T1000 (cell line): ENCODE measurements at regions not wholly inside any gene's neighbourhood (a gene's known extent, or its start where the extent isn't known, plus 50 kb on each side); places are given as distances from the start of the nearest gene placed in this dataset.

Experiments used
- DNase-seq: peaks from one replicate; lab custom pipeline; 2025; ENCODE audit warnings: mixed read lengths; lab: John Stamatoyannopoulos, UW

GRCh38 chr2:212945526-212945925 lies 205.9 kb downstream of the IKZF2 start:
- no peak for DNase-seq

DNA sequence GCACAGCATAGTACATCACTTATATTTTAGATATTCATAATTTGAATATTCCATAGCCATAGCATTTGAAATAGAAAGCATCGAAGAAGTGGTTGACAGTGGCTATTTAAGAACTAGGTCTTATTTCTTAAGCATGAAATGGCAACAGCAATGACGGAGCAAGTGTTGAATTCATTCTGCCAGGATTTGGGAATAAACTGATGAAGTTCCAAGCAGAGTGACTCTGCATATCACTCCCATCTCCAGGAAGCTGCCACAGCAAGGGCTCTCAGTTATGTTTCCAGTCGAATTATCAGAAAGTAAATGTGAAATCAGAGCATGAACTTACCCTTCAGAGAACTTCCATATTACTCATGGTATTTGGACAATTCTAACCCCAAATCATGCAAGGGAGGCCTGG lies 208.1 kb downstream of the IKZF2 start:
- DNase-seq: no peak

- no peak for DNase-seq
These were observed 210.1 kb downstream of the IKZF2 start for GRCh38 chr2:212941361-212941760.

GRCh38 chr2:212940816-212941215 lies 210.6 kb downstream of the IKZF2 start:
- DNase-seq: no peak

DNA sequence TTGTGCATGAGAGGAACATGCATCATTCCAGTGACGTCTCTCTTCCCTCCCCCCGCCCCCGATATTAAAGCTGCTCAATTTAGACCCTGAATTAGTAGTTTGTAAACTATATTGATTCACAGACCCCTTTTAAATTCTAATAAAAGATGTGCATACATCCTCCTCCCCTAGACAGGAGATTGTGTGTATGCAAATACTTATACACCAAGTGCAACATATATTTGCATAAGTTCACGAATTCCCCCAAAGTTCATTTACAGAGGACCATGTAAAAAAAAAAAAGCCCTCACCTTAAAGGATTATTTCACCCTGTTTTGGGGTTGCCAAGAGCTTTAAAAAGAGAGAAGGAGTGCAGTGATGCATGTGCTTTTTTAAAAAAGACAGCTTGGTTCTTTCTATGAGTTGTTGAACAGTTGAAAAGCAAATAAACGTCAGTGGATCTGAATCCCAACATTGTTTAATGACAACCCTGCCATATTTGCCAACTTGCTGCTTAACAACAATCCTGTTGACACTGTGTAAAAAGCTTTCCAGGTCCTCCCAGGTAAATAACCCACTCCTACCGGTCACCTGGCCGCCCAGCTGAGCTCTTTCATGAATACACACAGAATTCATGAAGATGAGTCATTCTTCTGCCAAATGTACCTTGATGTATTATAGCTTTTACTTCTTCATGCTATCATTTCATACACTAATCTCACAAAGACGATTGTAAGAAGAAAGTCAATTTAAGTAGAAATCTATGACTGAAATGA lies 211.5 kb downstream of the IKZF2 start:
- no peak for DNase-seq

DNA sequence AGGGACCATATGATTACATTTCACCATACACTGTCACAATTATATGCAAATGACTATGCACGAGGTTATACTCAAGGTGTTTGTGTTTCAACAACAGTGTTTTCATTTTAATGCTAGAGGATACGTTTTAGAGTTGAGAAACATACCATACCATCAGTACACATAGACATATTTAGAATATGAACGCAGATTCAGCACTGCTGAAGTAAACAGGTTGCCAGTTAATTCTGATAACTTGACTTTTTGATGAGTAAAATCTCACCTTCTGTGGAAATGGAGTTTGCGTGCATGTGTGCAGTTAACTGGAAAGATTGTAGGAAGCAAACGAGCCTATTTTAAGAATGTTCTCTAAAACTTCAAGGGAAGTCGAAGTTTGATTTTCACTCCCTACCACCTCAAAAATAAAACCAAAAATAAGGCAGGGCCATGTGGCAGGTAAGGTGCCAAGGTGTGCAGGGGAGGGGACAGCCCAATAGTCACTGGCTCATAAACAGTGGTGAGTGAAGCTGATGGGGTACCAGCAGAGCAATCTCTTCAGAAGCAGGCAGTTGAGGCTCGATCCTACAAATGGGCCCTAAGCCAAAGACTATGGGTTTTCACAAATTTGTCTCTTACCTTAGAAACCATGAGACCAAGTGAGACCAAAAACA lies 213.1 kb downstream of the IKZF2 start:
- DNase-seq: no peak

DNA sequence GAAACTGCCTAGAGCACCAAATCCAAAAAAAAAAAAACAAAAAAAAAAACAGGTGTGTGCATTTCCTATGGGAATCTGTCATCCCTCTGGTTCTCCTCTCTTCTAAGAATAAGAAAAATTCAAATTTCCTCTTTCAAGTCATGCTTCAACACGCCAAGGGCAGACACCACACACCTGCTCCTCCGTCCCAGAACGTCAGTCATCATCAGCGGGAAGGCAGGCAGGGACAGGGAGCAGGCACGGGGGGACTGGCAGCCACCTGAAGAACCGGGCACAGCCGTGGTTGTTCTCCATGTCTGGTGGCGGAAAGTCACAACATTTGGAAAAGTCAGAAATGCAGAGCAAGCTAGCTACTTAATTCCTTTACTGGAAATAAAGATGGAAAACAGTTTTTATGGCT lies 214.8 kb downstream of the IKZF2 start:
- no peak for DNase-seq

GRCh38 chr2:212935752-212936151 lies 215.7 kb downstream of the IKZF2 start:
- DNase-seq: no peak

- no peak for DNase-seq
These were observed 220.1 kb downstream of the IKZF2 start for GRCh38 chr2:212931271-212931670.

DNA sequence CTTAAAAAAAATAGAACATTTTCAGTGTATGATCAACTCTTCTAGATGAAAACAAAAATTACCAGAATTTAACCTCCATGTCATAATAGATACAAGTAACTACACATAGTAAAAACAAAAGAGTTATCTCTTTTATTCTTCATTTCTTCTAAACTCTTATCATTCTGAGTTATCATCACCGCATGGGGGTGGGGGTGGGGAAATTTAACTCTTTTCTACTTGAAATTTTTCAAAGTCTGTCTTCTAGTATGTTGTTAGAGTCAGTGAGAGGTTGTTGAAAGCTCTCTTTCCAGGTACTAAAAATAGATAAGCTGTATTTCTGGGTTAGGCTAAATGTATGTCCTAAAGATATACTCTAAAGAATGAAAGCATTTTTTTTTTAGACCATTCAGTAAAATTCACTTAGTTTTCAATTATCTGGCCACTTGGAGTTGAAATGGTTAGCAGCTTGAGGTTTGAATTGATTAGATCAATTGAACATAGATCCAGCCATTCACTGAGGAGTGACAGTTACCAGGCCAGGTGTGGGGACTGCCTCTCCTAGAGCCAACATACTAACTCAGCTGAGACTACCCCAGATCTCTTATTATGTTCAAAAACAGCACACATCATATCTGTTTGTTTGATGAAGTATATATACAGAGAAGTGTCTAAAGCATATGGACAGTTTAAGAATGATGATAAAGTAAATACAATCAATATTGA lies 220.7 kb downstream of the IKZF2 start:
- DNase-seq: no peak

- no peak for DNase-seq
These were observed 221.4 kb downstream of the IKZF2 start for GRCh38 chr2:212929971-212930370.

DNA sequence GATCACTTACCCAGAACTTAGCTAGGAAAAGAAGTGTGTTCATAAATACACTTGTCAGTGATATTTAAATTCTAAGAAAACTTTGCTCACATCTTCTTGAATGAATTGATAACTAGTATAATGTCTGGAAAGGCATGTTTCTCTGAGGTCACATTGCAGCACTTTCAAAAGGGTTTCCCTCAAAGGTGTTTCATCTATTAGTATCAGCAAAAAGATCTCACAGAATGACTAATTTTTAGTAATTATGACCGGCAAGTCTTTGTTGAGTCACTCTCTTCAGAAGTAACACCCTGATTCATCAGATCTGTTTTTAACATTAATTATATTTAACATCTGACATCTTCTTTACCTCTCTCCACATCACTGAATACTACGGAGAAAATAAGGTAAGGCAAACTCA lies 222.3 kb downstream of the IKZF2 start:
- no peak for DNase-seq

DNA sequence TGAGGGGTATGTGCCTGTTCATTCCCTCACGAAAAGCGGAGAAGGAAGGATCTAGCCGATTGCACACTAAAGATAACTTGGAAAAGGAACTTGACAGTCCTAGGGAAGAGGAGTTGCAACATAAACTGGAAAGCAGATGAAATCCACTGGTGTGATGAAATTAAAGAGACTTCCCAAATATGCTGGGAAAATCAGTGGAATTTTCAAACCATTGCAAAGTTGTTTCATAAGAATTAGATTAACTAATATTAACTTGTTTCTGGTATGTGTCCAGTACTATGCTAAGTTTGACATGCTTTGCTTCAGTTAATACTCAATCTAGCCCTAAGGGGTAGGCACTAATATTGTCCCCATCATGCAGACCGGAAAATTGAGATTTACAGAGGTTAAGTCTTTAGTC lies 222.7 kb downstream of the IKZF2 start:
- DNase-seq: no peak

DNA sequence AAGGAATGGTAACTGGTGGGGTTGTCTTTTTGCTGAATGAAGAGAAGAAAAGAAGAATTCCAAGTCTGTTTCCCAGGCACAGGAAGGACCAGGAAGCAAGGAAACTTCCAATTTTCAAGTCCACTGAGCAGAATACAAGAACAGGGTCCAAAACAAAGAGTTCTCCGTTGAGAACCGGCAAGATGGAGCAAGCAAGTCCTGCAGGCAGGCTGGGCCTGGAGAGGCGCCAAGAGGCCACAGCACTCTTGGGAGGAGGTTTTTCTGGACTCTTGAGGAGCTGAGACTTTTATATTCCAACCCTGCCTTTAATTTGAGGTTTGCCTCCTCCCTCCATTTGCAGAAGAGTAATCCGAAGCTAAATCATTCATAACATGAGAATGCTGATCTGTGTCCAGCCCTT lies 224.5 kb downstream of the IKZF2 start:
- DNase-seq: no peak

DNA sequence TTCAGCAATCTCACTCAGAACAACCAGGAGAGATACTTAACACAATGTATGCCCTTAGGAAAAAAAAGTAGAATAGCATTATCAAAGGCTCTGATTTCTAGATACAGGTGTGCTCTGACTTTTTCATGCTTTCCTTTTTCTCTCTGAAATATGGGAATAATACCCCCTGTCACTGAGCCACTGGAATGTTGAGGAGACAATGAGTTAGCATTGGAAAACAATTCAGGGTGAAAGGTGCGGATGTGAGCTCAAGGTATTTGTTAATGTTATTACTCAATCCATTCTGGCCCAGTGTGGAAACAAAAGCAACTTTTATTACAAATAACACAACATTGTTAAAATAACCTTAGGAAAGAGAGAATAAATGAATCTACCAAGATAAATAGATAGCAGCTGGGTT lies 228.0 kb downstream of the IKZF2 start:
- DNase-seq: no peak

GRCh38 chr2:212922701-212923100 lies 228.7 kb downstream of the IKZF2 start:
- no peak for DNase-seq

- no peak for DNase-seq
These were observed 229.7 kb downstream of the IKZF2 start for GRCh38 chr2:212921711-212922110.

GRCh38 chr2:212921061-212921460 lies 230.4 kb downstream of the IKZF2 start:
- DNase-seq: no peak

DNA sequence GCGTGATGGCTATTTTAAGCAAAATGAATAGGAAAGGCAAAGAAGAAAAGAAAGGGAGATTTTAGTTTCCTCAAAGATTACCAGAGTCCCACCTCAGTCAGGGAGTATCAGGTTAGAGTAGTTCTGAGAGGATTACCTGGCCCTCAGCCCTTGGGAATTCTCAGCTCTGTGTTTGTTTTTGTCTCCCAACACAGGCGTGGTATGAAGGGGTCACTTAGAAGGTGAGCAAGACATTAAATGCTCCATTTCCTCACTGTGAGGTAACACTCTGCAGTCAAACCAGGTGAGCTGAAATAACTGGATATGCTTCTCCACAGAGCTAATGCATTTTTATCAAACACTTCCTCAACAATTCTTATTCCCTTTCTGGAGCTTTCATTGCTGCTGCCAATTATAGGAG lies 232.2 kb downstream of the IKZF2 start:
- no peak for DNase-seq

DNA sequence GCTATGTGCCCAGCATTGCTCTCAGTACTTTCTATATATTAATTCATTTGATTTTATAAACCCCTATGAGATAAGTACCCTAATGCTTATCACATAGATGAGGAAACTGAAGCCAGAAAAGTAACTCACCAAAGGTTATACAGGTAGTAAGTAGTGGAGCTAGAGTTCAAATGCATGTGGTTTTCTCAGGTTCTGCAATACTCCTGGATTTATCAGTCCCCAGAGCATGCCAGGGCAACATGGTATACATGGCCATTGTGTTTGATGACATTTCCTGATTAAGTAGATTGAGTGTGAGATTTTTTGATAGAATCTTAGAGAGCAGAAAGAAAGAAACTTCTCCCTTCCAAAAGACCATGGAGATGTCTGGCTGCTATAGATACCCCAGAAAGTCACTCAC lies 233.1 kb downstream of the IKZF2 start:
- DNase-seq: no peak

DNA sequence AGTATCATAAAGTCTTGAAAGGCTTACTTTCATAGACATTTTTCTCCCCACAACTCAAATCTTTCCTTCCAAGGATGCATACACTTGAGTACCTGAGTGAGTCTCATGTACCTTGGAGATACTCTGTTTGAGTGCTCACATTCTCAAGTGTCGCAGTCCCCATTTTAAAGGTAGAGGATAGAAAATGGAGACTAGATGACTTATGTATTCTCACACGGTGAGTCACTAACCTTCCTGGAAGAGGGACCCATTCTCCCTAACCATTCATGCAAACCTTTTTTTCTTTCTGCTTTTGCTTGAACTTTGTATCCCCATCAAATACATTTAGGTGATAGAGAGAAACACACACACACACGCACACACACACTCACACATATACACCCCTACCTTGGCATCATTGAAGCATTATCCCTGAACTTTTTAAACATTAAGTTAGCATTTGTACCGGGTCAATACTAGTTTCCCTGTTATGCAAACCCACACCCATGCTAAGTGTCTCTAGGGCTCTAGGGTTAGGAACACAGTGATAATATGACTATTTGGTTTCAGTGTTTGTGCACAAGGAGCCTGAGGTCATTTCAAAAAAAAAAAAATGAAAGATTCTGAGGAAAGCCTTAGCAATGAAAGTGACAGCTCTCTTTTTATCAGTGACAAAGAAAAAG lies 236.2 kb downstream of the IKZF2 start:
- no peak for DNase-seq

GRCh38 chr2:212914392-212914791 lies 237.0 kb downstream of the IKZF2 start:
- DNase-seq: no peak
